PFSK-1 (cell line): ENCODE measurements at regions not wholly inside any gene's neighbourhood (a gene's known extent, or its start where the extent isn't known, plus 50 kb on each side); places are given as distances from the start of the nearest gene placed in this dataset.

Experiments
- FOXP2 ChIP-seq: optimal IDR thresholded peaks from 2 replicates; pipeline ENCODE3; 2011; ENCODE audit warnings: borderline replicate concordance, control low read depth, inconsistent platforms; ENCODE audit not compliant: insufficient read depth; ENCODE audit errors: extremely low read length, extremely low read depth
- POLR2AphosphoS5 ChIP-seq: IDR thresholded peaks from 2 replicates; pipeline ENCODE4 v1.6.1; 2012; ENCODE audit warnings: low read depth, mild to moderate bottlenecking, control low read depth, low read length, moderate library complexity
- REST ChIP-seq, 2 experiments: IDR thresholded peaks; 2 replicates each; pipeline versions ENCODE4 v1.6.1 to v1.8.0; 2011 to 2012; ENCODE audit warnings: low read depth in 2 of 2, low read length in 2 of 2, control low read depth in 1 of 2, inconsistent platforms in 1 of 2, mild to moderate bottlenecking in 1 of 2, moderate library complexity in 1 of 2; ENCODE audit not compliant: insufficient read depth in 1 of 2
- SIN3A ChIP-seq: IDR thresholded peaks from 2 replicates; pipeline ENCODE4 v1.6.1; 2012; ENCODE audit warnings: mild to moderate bottlenecking, low read length, moderate library complexity, borderline replicate concordance; ENCODE audit not compliant: insufficient read depth
- TAF1 ChIP-seq: IDR thresholded peaks from 2 replicates; pipeline ENCODE4 v1.6.1; 2012; ENCODE audit warnings: low read length, control low read depth, borderline replicate concordance; ENCODE audit not compliant: insufficient read depth

GRCh38 chr2:220586980-220587530 lies 959.6 kb downstream of the SLC4A3 start:
- TF ChIP-seq FOXP2 (no peak), REST (IDR thresholded peaks at IDR 0.05; ENCODE audit: insufficient read depth in 1 of 2, low read depth in 2 of 2, low read length in 2 of 2) (no peak), POLR2AphosphoS5 (no peak), TAF1 (no peak), SIN3A (no peak)

GRCh38 chr2:220588148-220588547 lies 960.7 kb downstream of the SLC4A3 start:
- no peak for TF ChIP-seq POLR2AphosphoS5
- TF ChIP-seq REST (IDR thresholded peaks at IDR 0.05; ENCODE audit: insufficient read depth in 1 of 2, low read depth in 2 of 2, low read length in 2 of 2), result no peak
- no peak for TF ChIP-seq SIN3A
- no peak for TF ChIP-seq FOXP2
- no peak for TF ChIP-seq TAF1

GRCh38 chr2:220590476-220590875 lies 963.0 kb downstream of the SLC4A3 start:
- TF ChIP-seq SIN3A, result no peak
- no peak for TF ChIP-seq TAF1
- no peak for TF ChIP-seq POLR2AphosphoS5
- TF ChIP-seq REST (IDR thresholded peaks at IDR 0.05; ENCODE audit: insufficient read depth in 1 of 2, low read depth in 2 of 2, low read length in 2 of 2), result no peak
- TF ChIP-seq FOXP2, result no peak

GRCh38 chr2:220593526-220593925 lies 966.1 kb downstream of the SLC4A3 start:
- TF ChIP-seq TAF1 (no peak), SIN3A (no peak), POLR2AphosphoS5 (no peak), FOXP2 (no peak), REST (IDR thresholded peaks at IDR 0.05; ENCODE audit: insufficient read depth in 1 of 2, low read depth in 2 of 2, low read length in 2 of 2) (no peak)

GRCh38 chr2:220601674-220602073 lies 970.4 kb downstream of the EPHA4 start:
- TF ChIP-seq POLR2AphosphoS5 (no peak), TAF1 (no peak), REST (IDR thresholded peaks at IDR 0.05; ENCODE audit: insufficient read depth in 1 of 2, low read depth in 2 of 2, low read length in 2 of 2) (no peak), SIN3A (no peak), FOXP2 (no peak)
